ENCODE measurements at regions not wholly inside any gene's neighbourhood (a gene's known extent, or its start where the extent isn't known, plus 50 kb on each side); places are given as distances from the start of the nearest gene placed in this dataset.
"Not testable (repeated sequence)": the region's sequence is repeated elsewhere in the genome, so short reads cannot be mapped to it uniquely, and the experiment has no call there.

- Histone ChIP-seq H3K36me3 (ENCODE audit: control insufficient read depth, insufficient read depth, low read length) (no peaks in the 10 kb centered on the region), H3K4me1 (ENCODE audit: control insufficient read depth, insufficient read depth, low read length) (no peaks in the 10 kb centered on the region), H3K27ac (ENCODE audit: low read depth, low read length) (no peak overlapping the region), H3K27me3 (ENCODE audit: control insufficient read depth, insufficient read depth, low read length) (no peaks in the 10 kb centered on the region), H3K4me3 (ENCODE audit: low read depth, low read length) (no peak overlapping the region), H3K9me3 (ENCODE audit: control insufficient read depth, insufficient read depth, low read length) (no peaks in the 10 kb centered on the region)
- WGBS (ENCODE audit: insufficient coverage), result no CpG with 5 or more reads among the region's 4 CpGs
- DNase-seq (ENCODE audit: low read depth in 4 of 6, low spot score in 6 of 6), result no peak
Measured at GRCh38 chr7:142638581-142638980, 110.7 kb upstream of the PRSS1 start.

- H3K27ac ChIP-seq (ENCODE audit: low read depth, low read length), result no peak overlapping the region
- H3K36me3 ChIP-seq (ENCODE audit: control insufficient read depth, insufficient read depth, low read length), result no peaks in the 10 kb centered on the region
- H3K27me3 ChIP-seq (ENCODE audit: control insufficient read depth, insufficient read depth, low read length), result peaks cover 3% of the 10 kb centered on the region
- DNase-seq (ENCODE audit: low read depth in 4 of 6, low spot score in 6 of 6), result no peak
- no peaks in the 10 kb centered on the region for H3K9me3 ChIP-seq (ENCODE audit: control insufficient read depth, insufficient read depth, low read length)
- no peaks in the 10 kb centered on the region for H3K4me1 ChIP-seq (ENCODE audit: control insufficient read depth, insufficient read depth, low read length)
- H3K4me3 ChIP-seq (ENCODE audit: low read depth, low read length), result no peak overlapping the region
- 67% methylated on average over 3 of the region's 5 CpGs for WGBS (ENCODE audit: insufficient coverage)
Measured at GRCh38 chr7:142637240-142637639, 112.0 kb upstream of the PRSS1 start.

- Histone ChIP-seq H3K9me3 (ENCODE audit: control insufficient read depth, insufficient read depth, low read length) (no peaks in the 10 kb centered on the region), H3K4me1 (ENCODE audit: control insufficient read depth, insufficient read depth, low read length) (no peaks in the 10 kb centered on the region), H3K27me3 (ENCODE audit: control insufficient read depth, insufficient read depth, low read length) (peaks cover 3% of the 10 kb centered on the region), H3K27ac (ENCODE audit: low read depth, low read length) (no peak overlapping the region), H3K4me3 (ENCODE audit: low read depth, low read length) (no peak overlapping the region), H3K36me3 (ENCODE audit: control insufficient read depth, insufficient read depth, low read length) (no peaks in the 10 kb centered on the region)
- no peak for DNase-seq (ENCODE audit: low read depth in 4 of 6, low spot score in 6 of 6)
- 83% methylated on average over 5 of the region's 6 CpGs for WGBS (ENCODE audit: insufficient coverage)
Measured at GRCh38 chr7:142636751-142637150, 112.5 kb upstream of the PRSS1 start.

GRCh38 chr7:142636107-142636506 lies 113.2 kb upstream of the PRSS1 start:
- H3K27ac ChIP-seq (ENCODE audit: low read depth, low read length); H3K4me3 ChIP-seq (ENCODE audit: low read depth, low read length); H3K27me3 ChIP-seq (ENCODE audit: control insufficient read depth, insufficient read depth, low read length); H3K36me3 ChIP-seq (ENCODE audit: control insufficient read depth, insufficient read depth, low read length); DNase-seq (ENCODE audit: low read depth in 4 of 6, low spot score in 6 of 6); H3K9me3 ChIP-seq (ENCODE audit: control insufficient read depth, insufficient read depth, low read length); H3K4me1 ChIP-seq (ENCODE audit: control insufficient read depth, insufficient read depth, low read length): not testable (repeated sequence)
- WGBS (ENCODE audit: insufficient coverage), result 100% methylated on average over 1 of the region's 3 CpGs

GRCh38 chr7:142632271-142633134 lies 116.8 kb upstream of the PRSS1 start:
- Histone ChIP-seq H3K4me1 (ENCODE audit: control insufficient read depth, insufficient read depth, low read length) (no peaks in the 10 kb centered on the region), H3K27ac (ENCODE audit: low read depth, low read length) (no peak overlapping the region), H3K9me3 (ENCODE audit: control insufficient read depth, insufficient read depth, low read length) (no peaks in the 10 kb centered on the region), H3K27me3 (ENCODE audit: control insufficient read depth, insufficient read depth, low read length) (peaks cover 3% of the 10 kb centered on the region), H3K4me3 (ENCODE audit: low read depth, low read length) (no peak overlapping the region), H3K36me3 (ENCODE audit: control insufficient read depth, insufficient read depth, low read length) (no peaks in the 10 kb centered on the region)
- WGBS (ENCODE audit: insufficient coverage), result 14% methylated on average over 11 of the region's 17 CpGs
- peak; percentile 40 to 94 (median 56) for DNase-seq (ENCODE audit: low read depth in 4 of 6, low spot score in 6 of 6)

GRCh38 chr7:142629588-142630260 lies 119.5 kb upstream of the PRSS1 start:
- WGBS (ENCODE audit: insufficient coverage), result 73% methylated on average over 12 of the region's 15 CpGs
- DNase-seq (ENCODE audit: low read depth in 4 of 6, low spot score in 6 of 6), result peak in 1 of 6 donors; percentile 37

GRCh38 chr7:142628945-142629344 lies 120.3 kb upstream of the PRSS1 start:
- Histone ChIP-seq H3K9me3 (ENCODE audit: control insufficient read depth, insufficient read depth, low read length) (no peaks in the 10 kb centered on the region), H3K36me3 (ENCODE audit: control insufficient read depth, insufficient read depth, low read length) (no peaks in the 10 kb centered on the region), H3K27me3 (ENCODE audit: control insufficient read depth, insufficient read depth, low read length) (peaks cover 3% of the 10 kb centered on the region), H3K4me1 (ENCODE audit: control insufficient read depth, insufficient read depth, low read length) (no peaks in the 10 kb centered on the region), H3K4me3 (ENCODE audit: low read depth, low read length) (no peak overlapping the region), H3K27ac (ENCODE audit: low read depth, low read length) (no peak overlapping the region)
- DNase-seq (ENCODE audit: low read depth in 4 of 6, low spot score in 6 of 6), result no peak
- WGBS (ENCODE audit: insufficient coverage), result no CpG with 5 or more reads among the region's 1 CpG

More at GRCh38 chr7:142629588-142630260, 119.5 kb upstream of the PRSS1 start:
- Histone ChIP-seq H3K9me3 (ENCODE audit: control insufficient read depth, insufficient read depth, low read length) (no peaks in the 10 kb centered on the region), H3K4me3 (ENCODE audit: low read depth, low read length) (no peak overlapping the region), H3K27me3 (ENCODE audit: control insufficient read depth, insufficient read depth, low read length) (peaks cover 3% of the 10 kb centered on the region), H3K36me3 (ENCODE audit: control insufficient read depth, insufficient read depth, low read length) (no peaks in the 10 kb centered on the region), H3K4me1 (ENCODE audit: control insufficient read depth, insufficient read depth, low read length) (no peaks in the 10 kb centered on the region), H3K27ac (ENCODE audit: low read depth, low read length) (no peak overlapping the region)

- not testable (repeated sequence) for H3K4me3 ChIP-seq (ENCODE audit: low read depth, low read length); DNase-seq (ENCODE audit: low read depth in 4 of 6, low spot score in 6 of 6); H3K27me3 ChIP-seq (ENCODE audit: control insufficient read depth, insufficient read depth, low read length); H3K4me1 ChIP-seq (ENCODE audit: control insufficient read depth, insufficient read depth, low read length); H3K27ac ChIP-seq (ENCODE audit: low read depth, low read length); H3K9me3 ChIP-seq (ENCODE audit: control insufficient read depth, insufficient read depth, low read length); H3K36me3 ChIP-seq (ENCODE audit: control insufficient read depth, insufficient read depth, low read length)
- WGBS (ENCODE audit: insufficient coverage), result 91% methylated on average over 5 of the region's 11 CpGs
Measured at GRCh38 chr7:142627223-142627622, 122.0 kb upstream of the PRSS1 start.

GRCh38 chr7:142626420-142627035 lies 122.7 kb upstream of the PRSS1 start:
- Histone ChIP-seq H3K27me3 (ENCODE audit: control insufficient read depth, insufficient read depth, low read length) (no peaks in the 10 kb centered on the region), H3K4me1 (ENCODE audit: control insufficient read depth, insufficient read depth, low read length) (no peaks in the 10 kb centered on the region), H3K27ac (ENCODE audit: low read depth, low read length) (no peak overlapping the region), H3K4me3 (ENCODE audit: low read depth, low read length) (no peak overlapping the region), H3K9me3 (ENCODE audit: control insufficient read depth, insufficient read depth, low read length) (no peaks in the 10 kb centered on the region), H3K36me3 (ENCODE audit: control insufficient read depth, insufficient read depth, low read length) (no peaks in the 10 kb centered on the region)
- WGBS (ENCODE audit: insufficient coverage), result 68% methylated on average over 11 of the region's 12 CpGs
- DNase-seq (ENCODE audit: low read depth in 4 of 6, low spot score in 6 of 6), result no peak

All from spinal cord (tissue), 9 donors.